ENCODE measurements at regions not wholly inside any gene's neighbourhood (a gene's known extent, or its start where the extent isn't known, plus 50 kb on each side); places are given as distances from the start of the nearest gene placed in this dataset.

- Histone ChIP-seq H2AFZ (no peak overlapping the region), H3K9me3 (ENCODE audit: low read depth) (no peaks in the 10 kb centered on the region), H3K4me2 (no peak overlapping the region), H3K4me3 (no peak overlapping the region), H3K27ac (no peak overlapping the region), H4K20me1 (ENCODE audit: insufficient read depth, poor library complexity, severe bottlenecking) (no peaks in the 10 kb centered on the region), H3K79me2 (no peaks in the 10 kb centered on the region), H3K27me3 (no peaks in the 10 kb centered on the region), H3K9me2 (replicated peaks; ENCODE audit: insufficient read depth) (no peaks in the 10 kb centered on the region), H3K4me1 (ENCODE audit: insufficient read depth) (no peaks in the 10 kb centered on the region), H3K36me3 (replicated peaks; ENCODE audit: insufficient read depth, low read depth) (no peaks in the 10 kb centered on the region)
- DNase-seq (ENCODE audit: low spot score), result no peak
- TF ChIP-seq EZH2 (IDR thresholded peaks at IDR 0.05; ENCODE audit: borderline replicate concordance) (no peak), EZH2phosphoT487 (IDR thresholded peaks at IDR 0.05; ENCODE audit: low read depth, severe bottlenecking, unreplicated experiment) (no peak)
- TF ChIP-seq, protein P1, sequence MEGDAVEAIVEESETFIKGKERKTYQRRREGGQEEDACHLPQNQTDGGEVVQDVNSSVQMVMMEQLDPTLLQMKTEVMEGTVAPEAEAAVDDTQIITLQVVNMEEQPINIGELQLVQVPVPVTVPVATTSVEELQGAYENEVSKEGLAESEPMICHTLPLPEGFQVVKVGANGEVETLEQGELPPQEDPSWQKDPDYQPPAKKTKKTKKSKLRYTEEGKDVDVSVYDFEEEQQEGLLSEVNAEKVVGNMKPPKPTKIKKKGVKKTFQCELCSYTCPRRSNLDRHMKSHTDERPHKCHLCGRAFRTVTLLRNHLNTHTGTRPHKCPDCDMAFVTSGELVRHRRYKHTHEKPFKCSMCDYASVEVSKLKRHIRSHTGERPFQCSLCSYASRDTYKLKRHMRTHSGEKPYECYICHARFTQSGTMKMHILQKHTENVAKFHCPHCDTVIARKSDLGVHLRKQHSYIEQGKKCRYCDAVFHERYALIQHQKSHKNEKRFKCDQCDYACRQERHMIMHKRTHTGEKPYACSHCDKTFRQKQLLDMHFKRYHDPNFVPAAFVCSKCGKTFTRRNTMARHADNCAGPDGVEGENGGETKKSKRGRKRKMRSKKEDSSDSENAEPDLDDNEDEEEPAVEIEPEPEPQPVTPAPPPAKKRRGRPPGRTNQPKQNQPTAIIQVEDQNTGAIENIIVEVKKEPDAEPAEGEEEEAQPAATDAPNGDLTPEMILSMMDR (IDR thresholded peaks at IDR 0.05; ENCODE audit: poor library complexity), result no peak
- WGBS (ENCODE audit: low lambda C conversion rate, missing lambda C conversion rate), result 88% methylated on average over 4 of the region's 4 CpGs
Observed at GRCh38 chr16:77093309-77093708, 97.7 kb upstream of the MON1B start.

DNA sequence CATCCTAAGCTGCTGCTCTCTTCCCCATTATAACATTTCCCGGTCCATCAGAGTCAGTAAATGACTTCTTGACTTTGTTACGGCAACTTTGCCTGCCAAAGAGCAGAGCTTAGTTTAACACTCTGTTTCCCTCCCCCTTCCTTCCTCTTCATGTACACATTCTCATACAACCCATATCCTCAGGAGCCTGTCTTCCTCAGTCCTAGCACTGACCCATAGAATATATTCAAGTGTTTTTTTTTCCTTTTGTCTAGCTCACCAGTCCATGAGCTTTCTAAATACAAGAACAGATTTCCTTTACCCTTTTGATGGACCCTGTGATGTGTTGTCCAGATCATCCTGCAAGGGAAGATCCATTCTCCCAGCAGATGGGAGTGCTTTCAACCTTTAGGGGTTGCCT is 97.0 kb upstream of the MON1B start:
- Histone ChIP-seq H3K4me3 (no peak overlapping the region), H2AFZ (no peak overlapping the region), H3K4me2 (no peak overlapping the region), H3K9me3 (ENCODE audit: low read depth) (no peaks in the 10 kb centered on the region), H3K9me2 (replicated peaks; ENCODE audit: insufficient read depth) (no peaks in the 10 kb centered on the region), H3K4me1 (ENCODE audit: insufficient read depth) (no peaks in the 10 kb centered on the region), H3K36me3 (replicated peaks; ENCODE audit: insufficient read depth, low read depth) (no peaks in the 10 kb centered on the region), H3K27ac (no peak overlapping the region), H3K27me3 (no peaks in the 10 kb centered on the region), H4K20me1 (ENCODE audit: insufficient read depth, poor library complexity, severe bottlenecking) (no peaks in the 10 kb centered on the region), H3K79me2 (no peaks in the 10 kb centered on the region)
- 84% methylated on average over 2 of the region's 2 CpGs for WGBS (ENCODE audit: low lambda C conversion rate, missing lambda C conversion rate)
- no peak for TF ChIP-seq EZH2 (IDR thresholded peaks at IDR 0.05; ENCODE audit: borderline replicate concordance)
- TF ChIP-seq, protein P1 (IDR thresholded peaks at IDR 0.05; ENCODE audit: poor library complexity), result no peak
- no peak for TF ChIP-seq EZH2phosphoT487 (IDR thresholded peaks at IDR 0.05; ENCODE audit: low read depth, severe bottlenecking, unreplicated experiment)
- no peak for DNase-seq (ENCODE audit: low spot score)

GRCh38 chr16:77111056-77111565 is 79.9 kb upstream of the MON1B start:
- Histone ChIP-seq H3K27ac (no peak overlapping the region), H3K9me3 (ENCODE audit: low read depth) (no peaks in the 10 kb centered on the region), H2AFZ (no peak overlapping the region), H3K36me3 (replicated peaks; ENCODE audit: insufficient read depth, low read depth) (no peaks in the 10 kb centered on the region), H3K4me2 (no peak overlapping the region), H3K4me1 (ENCODE audit: insufficient read depth) (no peaks in the 10 kb centered on the region), H3K27me3 (no peaks in the 10 kb centered on the region), H4K20me1 (ENCODE audit: insufficient read depth, poor library complexity, severe bottlenecking) (no peaks in the 10 kb centered on the region), H3K4me3 (no peak overlapping the region), H3K9me2 (replicated peaks; ENCODE audit: insufficient read depth) (no peaks in the 10 kb centered on the region), H3K79me2 (no peaks in the 10 kb centered on the region)
- 74% methylated on average over 2 of the region's 2 CpGs for WGBS (ENCODE audit: low lambda C conversion rate, missing lambda C conversion rate)
- TF ChIP-seq, protein P1 (IDR thresholded peaks at IDR 0.05; ENCODE audit: poor library complexity), result no peak
- TF ChIP-seq EZH2phosphoT487 (IDR thresholded peaks at IDR 0.05; ENCODE audit: low read depth, severe bottlenecking, unreplicated experiment) (no peak), EZH2 (IDR thresholded peaks at IDR 0.05; ENCODE audit: borderline replicate concordance) (no peak)
- DNase-seq (ENCODE audit: low spot score), result no peak

DNA sequence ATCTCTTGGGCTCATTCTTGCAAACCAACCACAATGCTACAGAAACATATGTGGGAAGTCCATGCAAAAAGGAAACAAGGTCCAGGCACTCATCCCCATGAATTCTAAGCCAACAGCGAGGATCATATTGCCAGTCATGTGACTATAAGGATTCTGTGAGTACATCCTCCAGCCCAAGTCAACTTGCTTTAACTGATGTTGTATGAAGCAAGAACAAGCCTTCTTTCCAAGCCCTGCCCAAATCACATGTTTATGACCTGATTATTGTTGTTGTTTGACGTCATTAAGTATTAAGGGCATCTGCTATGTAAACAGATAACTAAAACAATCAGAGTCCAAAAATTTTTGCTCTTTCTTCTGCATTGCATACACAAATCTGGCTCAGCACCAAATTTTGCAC is 78.2 kb upstream of the MON1B start:
- H3K4me3 ChIP-seq, result no peak overlapping the region
- H3K9me3 ChIP-seq (ENCODE audit: low read depth), result no peaks in the 10 kb centered on the region
- no peaks in the 10 kb centered on the region for H3K79me2 ChIP-seq
- H3K27me3 ChIP-seq, result no peaks in the 10 kb centered on the region
- H3K9me2 ChIP-seq (replicated peaks; ENCODE audit: insufficient read depth), result no peaks in the 10 kb centered on the region
- WGBS (ENCODE audit: low lambda C conversion rate, missing lambda C conversion rate), result 72% methylated on average over 2 of the region's 2 CpGs
- DNase-seq (ENCODE audit: low spot score), result no peak
- H3K27ac ChIP-seq, result no peak overlapping the region
- no peaks in the 10 kb centered on the region for H3K36me3 ChIP-seq (replicated peaks; ENCODE audit: insufficient read depth, low read depth)
- TF ChIP-seq EZH2phosphoT487 (IDR thresholded peaks at IDR 0.05; ENCODE audit: low read depth, severe bottlenecking, unreplicated experiment) (no peak), EZH2 (IDR thresholded peaks at IDR 0.05; ENCODE audit: borderline replicate concordance) (no peak)
- TF ChIP-seq, protein P1 (IDR thresholded peaks at IDR 0.05; ENCODE audit: poor library complexity), result no peak
- no peak overlapping the region for H2AFZ ChIP-seq
- H4K20me1 ChIP-seq (ENCODE audit: insufficient read depth, poor library complexity, severe bottlenecking), result no peaks in the 10 kb centered on the region
- H3K4me2 ChIP-seq, result no peak overlapping the region
- no peaks in the 10 kb centered on the region for H3K4me1 ChIP-seq (ENCODE audit: insufficient read depth)

All from hepatocyte (in vitro differentiated cells).